ENCODE measurements at regions not wholly inside any gene's neighbourhood (a gene's known extent, or its start where the extent isn't known, plus 50 kb on each side); places are given as distances from the start of the nearest gene placed in this dataset.

- TF ChIP-seq POLR2A (IDR thresholded peaks at IDR 0.05) = no peak
- no peak for TF ChIP-seq CTCF (IDR thresholded peaks at IDR 0.05)
Observed at GRCh38 chr13:62294244-62294643, 878.6 kb upstream of the PCDH20 start.
